ENCODE measurements at regions not wholly inside any gene's neighbourhood (a gene's known extent, or its start where the extent isn't known, plus 50 kb on each side); places are given as distances from the start of the nearest gene placed in this dataset.

- DNase-seq (ENCODE audit: low read depth): peak; percentile 22
- no peak overlapping the region for H3K4me3 ChIP-seq (replicated peaks; ENCODE audit: low read depth, low read length)
- TF ChIP-seq CTCF (IDR thresholded peaks at IDR 0.05; ENCODE audit: low read length, missing control alignments): peak; percentile 38
These were observed 127.5 kb upstream of the TOPAZ1 start for GRCh38 chr3:44114142-44114541.

GRCh38 chr3:44117239-44117638 is 124.4 kb upstream of the TOPAZ1 start:
- no peak overlapping the region for H3K4me3 ChIP-seq (replicated peaks; ENCODE audit: low read depth, low read length)
- no peak for TF ChIP-seq CTCF (IDR thresholded peaks at IDR 0.05; ENCODE audit: low read length, missing control alignments)
- no peak for DNase-seq (ENCODE audit: low read depth)

- no peak for TF ChIP-seq CTCF (IDR thresholded peaks at IDR 0.05; ENCODE audit: low read length, missing control alignments)
- DNase-seq (ENCODE audit: low read depth): no peak
- no peak overlapping the region for H3K4me3 ChIP-seq (replicated peaks; ENCODE audit: low read depth, low read length)
These were observed 124.0 kb upstream of the TOPAZ1 start for GRCh38 chr3:44117736-44118135.

- H3K4me3 ChIP-seq (replicated peaks; ENCODE audit: low read depth, low read length): no peak overlapping the region
- no peak for TF ChIP-seq CTCF (IDR thresholded peaks at IDR 0.05; ENCODE audit: low read length, missing control alignments)
- DNase-seq (ENCODE audit: low read depth): no peak
These were observed 120.7 kb upstream of the TOPAZ1 start for GRCh38 chr3:44120721-44121582.

- DNase-seq (ENCODE audit: low read depth): peak; percentile 11
- TF ChIP-seq CTCF (IDR thresholded peaks at IDR 0.05; ENCODE audit: low read length, missing control alignments): no peak
- H3K4me3 ChIP-seq (replicated peaks; ENCODE audit: low read depth, low read length): no peak overlapping the region
These were observed 116.4 kb upstream of the TOPAZ1 start for GRCh38 chr3:44125246-44125645.

GRCh38 chr3:44125882-44126281 is 115.8 kb upstream of the TOPAZ1 start:
- DNase-seq (ENCODE audit: low read depth): peak; percentile 54
- no peak for TF ChIP-seq CTCF (IDR thresholded peaks at IDR 0.05; ENCODE audit: low read length, missing control alignments)
- H3K4me3 ChIP-seq (replicated peaks; ENCODE audit: low read depth, low read length): no peak overlapping the region

Measured in fibroblast of pulmonary artery (primary cell).